Effector memory CD4-positive, alpha-beta T cell (primary cell): ENCODE measurements at regions not wholly inside any gene's neighbourhood (a gene's known extent, or its start where the extent isn't known, plus 50 kb on each side); places are given as distances from the start of the nearest gene placed in this dataset.
"Not testable (repeated sequence)": the region's sequence is repeated elsewhere in the genome, so short reads cannot be mapped to it uniquely, and the experiment has no call there.

ENCODE experiments used
- DNase-seq, 3 donors: peaks; one replicate each; pipeline ENCODE4 v3.0.0-alpha.2; 2020
- H3K27ac ChIP-seq: 2 replicates; pipeline ENCODE4 v1.7.0; 2013; ENCODE audit warnings: mild to moderate bottlenecking, low read length, moderate library complexity; ENCODE audit not compliant: insufficient read depth, poor library complexity, severe bottlenecking
- H3K27me3 ChIP-seq: replicated peaks from 2 replicates; pipeline ENCODE4 v1.7.0; 2013; ENCODE audit warnings: mild to moderate bottlenecking, low read length; ENCODE audit not compliant: insufficient read depth, control insufficient read depth, poor library complexity, severe bottlenecking
- H3K36me3 ChIP-seq: 2 replicates; pipeline ENCODE4 v1.7.0; 2013; ENCODE audit warnings: mild to moderate bottlenecking, low read length, moderate library complexity; ENCODE audit not compliant: control insufficient read depth, insufficient read depth
- H3K4me1 ChIP-seq: 2 replicates; pipeline ENCODE4 v1.7.0; 2013; ENCODE audit warnings: low read length, mild to moderate bottlenecking; ENCODE audit not compliant: control insufficient read depth, insufficient read depth, poor library complexity, severe bottlenecking
- H3K4me3 ChIP-seq: 2 replicates; pipeline ENCODE4 v1.7.0; 2013; ENCODE audit warnings: low read length, low read depth, mild to moderate bottlenecking; ENCODE audit not compliant: insufficient read depth, poor library complexity, severe bottlenecking
- H3K9me3 ChIP-seq: 2 replicates; pipeline ENCODE4 v1.7.0; 2013; ENCODE audit warnings: mild to moderate bottlenecking, low read length, moderate library complexity; ENCODE audit not compliant: control insufficient read depth

GRCh38 chr1:116185161-116185701 lies 74.0 kb downstream of the MAB21L3 start:
- Histone ChIP-seq H3K4me3 (no peak overlapping the region), H3K27ac (no peak overlapping the region)
- DNase-seq: no peak

GRCh38 chr1:116189481-116189880 lies 78.3 kb downstream of the MAB21L3 start:
- Histone ChIP-seq H3K27ac (no peak overlapping the region), H3K9me3 (no peaks in the 10 kb centered on the region), H3K27me3 (no peaks in the 10 kb centered on the region), H3K36me3 (no peaks in the 10 kb centered on the region), H3K4me1 (no peaks in the 10 kb centered on the region), H3K4me3 (no peak overlapping the region)
- no peak for DNase-seq

More at GRCh38 chr1:116185161-116185701, 74.0 kb downstream of the MAB21L3 start:
- Histone ChIP-seq H3K9me3 (no peaks in the 10 kb centered on the region), H3K4me1 (no peaks in the 10 kb centered on the region), H3K36me3 (no peaks in the 10 kb centered on the region), H3K27me3 (no peaks in the 10 kb centered on the region)

- Histone ChIP-seq H3K4me3 (no peak overlapping the region), H3K27ac (no peak overlapping the region), H3K4me1 (no peaks in the 10 kb centered on the region), H3K9me3 (no peaks in the 10 kb centered on the region), H3K36me3 (no peaks in the 10 kb centered on the region), H3K27me3 (no peaks in the 10 kb centered on the region)
- no peak for DNase-seq
Measured at GRCh38 chr1:116191294-116191693, 80.1 kb downstream of the MAB21L3 start.

GRCh38 chr1:116193768-116194167 lies 82.6 kb downstream of the MAB21L3 start:
- Histone ChIP-seq H3K9me3 (no peaks in the 10 kb centered on the region), H3K4me3 (no peak overlapping the region), H3K27me3 (no peaks in the 10 kb centered on the region), H3K27ac (no peak overlapping the region), H3K4me1 (no peaks in the 10 kb centered on the region), H3K36me3 (no peaks in the 10 kb centered on the region)
- DNase-seq: no peak

GRCh38 chr1:116194568-116194967 lies 83.4 kb downstream of the MAB21L3 start:
- Histone ChIP-seq H3K36me3 (no peaks in the 10 kb centered on the region), H3K4me1 (no peaks in the 10 kb centered on the region)
- no peak for DNase-seq

DNA sequence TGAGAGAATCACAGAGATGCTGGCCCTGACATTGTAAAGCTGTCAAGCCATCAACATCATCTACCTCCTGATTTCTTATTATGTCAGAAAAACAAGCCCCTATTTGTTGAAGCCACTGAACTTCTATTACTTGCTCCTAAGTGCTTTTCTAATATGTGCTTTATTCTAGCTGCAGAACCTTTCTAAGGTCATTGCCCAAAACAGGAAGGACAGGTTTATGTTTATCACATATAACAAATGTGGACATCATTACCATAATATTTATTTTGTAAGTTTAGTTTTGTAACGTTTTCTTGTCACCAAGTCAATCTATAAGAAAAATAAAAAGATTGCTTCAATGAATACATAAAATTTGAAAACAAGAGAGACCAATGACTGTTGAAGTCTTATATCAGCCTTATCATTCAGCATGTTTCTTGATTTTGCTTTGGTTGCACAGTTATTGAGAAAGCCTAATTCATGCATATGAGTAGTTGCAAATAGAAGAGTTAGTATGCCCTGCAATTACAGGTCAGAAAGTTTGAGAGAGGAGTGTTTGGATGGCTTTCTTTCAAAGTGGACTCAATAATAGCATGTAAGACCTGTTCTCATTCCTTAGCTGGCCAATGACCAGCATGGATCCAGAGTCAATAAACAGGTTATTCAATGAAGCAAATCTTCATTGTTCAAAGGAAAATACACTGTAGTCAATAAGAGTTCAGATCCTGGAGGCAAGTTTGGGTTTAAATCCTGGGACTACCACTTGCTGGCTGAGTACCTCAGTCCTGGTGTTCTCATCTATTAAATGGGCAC lies 84.1 kb downstream of the MAB21L3 start:
- H3K4me3 ChIP-seq: no peak overlapping the region
- H3K27me3 ChIP-seq: no peaks in the 10 kb centered on the region
- no peaks in the 10 kb centered on the region for H3K4me1 ChIP-seq

More at GRCh38 chr1:116194568-116194967, 83.4 kb downstream of the MAB21L3 start:
- no peak overlapping the region for H3K4me3 ChIP-seq
- H3K9me3 ChIP-seq: no peaks in the 10 kb centered on the region
- no peaks in the 10 kb centered on the region for H3K27me3 ChIP-seq
- no peak overlapping the region for H3K27ac ChIP-seq

DNA sequence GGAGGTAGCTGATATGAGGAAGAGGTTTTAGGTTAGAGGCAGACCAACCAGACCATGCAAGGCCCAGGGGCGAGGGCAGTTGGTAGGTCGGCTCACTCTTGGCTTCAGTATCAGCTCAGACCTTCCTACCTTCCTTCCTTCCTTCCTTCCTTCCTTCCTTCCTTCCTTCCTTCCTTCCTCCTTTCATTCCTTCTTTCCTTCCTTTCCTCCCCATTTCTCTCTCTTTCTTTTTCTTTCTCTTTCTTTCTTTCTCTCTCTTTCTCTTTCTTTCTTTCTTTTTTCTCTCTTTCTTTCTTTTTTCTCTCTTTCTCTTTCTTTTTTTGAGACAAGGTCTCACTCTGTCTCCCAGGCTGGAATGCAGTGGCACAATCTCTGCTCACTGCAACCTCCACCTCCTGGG lies 89.1 kb downstream of the MAB21L3 start:
- not testable (repeated sequence) for H3K27me3 ChIP-seq, DNase-seq, H3K4me1 ChIP-seq

More for the DNA sequence above, 84.1 kb downstream of the MAB21L3 start:
- Histone ChIP-seq H3K36me3 (no peaks in the 10 kb centered on the region), H3K27ac (no peak overlapping the region), H3K9me3 (no peaks in the 10 kb centered on the region)
- DNase-seq: no peak

DNA sequence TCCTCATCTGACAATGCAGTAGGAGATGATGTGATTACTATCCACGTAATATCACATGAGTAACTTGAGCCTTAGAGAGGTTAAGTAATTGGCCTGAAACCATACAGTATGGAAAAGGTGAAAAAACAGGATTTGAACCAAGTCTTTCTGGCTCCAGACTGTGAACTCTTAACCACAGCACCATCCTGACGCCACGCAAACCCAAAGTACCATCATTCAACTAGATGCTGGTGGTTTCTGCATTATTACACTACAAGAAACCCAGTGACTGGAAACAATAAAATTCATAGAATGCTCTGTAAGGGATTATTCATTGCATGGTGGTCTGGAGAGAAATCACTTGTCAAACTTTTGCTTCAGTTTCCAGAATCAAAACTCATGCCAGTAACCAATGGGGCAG lies 90.7 kb downstream of the MAB21L3 start:
- H3K4me1 ChIP-seq: no peaks in the 10 kb centered on the region
- DNase-seq: no peak
- H3K27ac ChIP-seq: no peak overlapping the region
- no peaks in the 10 kb centered on the region for H3K9me3 ChIP-seq
- H3K4me3 ChIP-seq: no peak overlapping the region
- H3K27me3 ChIP-seq: no peaks in the 10 kb centered on the region
- H3K36me3 ChIP-seq: no peaks in the 10 kb centered on the region

More for the DNA sequence above, 89.1 kb downstream of the MAB21L3 start:
- not testable (repeated sequence) for H3K27ac ChIP-seq, H3K9me3 ChIP-seq, H3K36me3 ChIP-seq, H3K4me3 ChIP-seq

DNA sequence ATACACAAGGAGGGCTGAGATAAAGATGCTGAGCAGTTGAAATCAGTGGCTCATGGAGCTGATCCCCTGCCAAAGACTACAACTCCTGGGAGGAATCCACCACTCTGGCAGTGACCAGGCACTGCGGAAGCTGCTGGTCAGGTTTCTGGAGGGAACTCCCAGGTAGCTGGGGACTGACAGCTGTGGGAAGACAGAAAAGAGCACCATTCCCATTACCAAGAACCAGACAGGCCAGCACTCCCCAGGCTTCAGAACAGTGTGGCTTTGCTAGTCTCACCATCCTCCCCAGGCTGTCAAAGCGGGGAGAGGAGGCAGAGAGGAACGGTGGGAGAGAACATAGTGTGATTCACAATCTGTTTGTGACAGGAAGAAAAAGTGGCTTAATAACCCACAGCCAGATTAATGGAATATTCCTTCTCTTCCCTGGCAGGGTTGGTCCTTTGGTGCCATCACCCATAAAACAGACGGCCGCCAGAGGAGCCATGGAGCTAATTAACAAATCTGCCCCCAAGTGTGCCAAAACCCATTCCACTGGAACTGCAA lies 92.1 kb downstream of the MAB21L3 start:
- DNase-seq: no peak
- Histone ChIP-seq H3K27me3 (no peaks in the 10 kb centered on the region), H3K36me3 (no peaks in the 10 kb centered on the region)

DNA sequence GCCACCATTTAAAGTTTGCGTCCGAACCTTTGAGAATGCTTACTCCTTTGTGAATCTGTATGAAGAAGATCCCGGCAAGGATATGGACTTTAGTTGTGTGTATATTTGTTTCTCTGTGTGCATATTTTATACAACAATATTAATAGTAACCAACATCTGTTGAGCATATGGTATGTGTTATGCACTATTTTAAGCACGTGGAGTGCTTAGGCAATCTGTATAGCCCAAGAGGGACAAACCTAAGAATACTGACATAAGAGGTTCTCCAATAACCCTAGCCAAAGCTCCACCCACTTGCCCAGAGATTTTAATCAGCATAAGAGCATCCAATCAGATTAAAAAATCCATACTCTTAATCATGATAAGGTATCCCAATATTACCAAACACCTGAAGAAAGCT lies 92.7 kb downstream of the MAB21L3 start:
- Histone ChIP-seq H3K27ac (no peak overlapping the region), H3K27me3 (no peaks in the 10 kb centered on the region), H3K4me1 (no peaks in the 10 kb centered on the region), H3K9me3 (no peaks in the 10 kb centered on the region), H3K4me3 (no peak overlapping the region), H3K36me3 (no peaks in the 10 kb centered on the region)
- DNase-seq: no peak

More for the DNA sequence above, 92.1 kb downstream of the MAB21L3 start:
- H3K27ac ChIP-seq: no peak overlapping the region
- no peaks in the 10 kb centered on the region for H3K4me1 ChIP-seq
- no peaks in the 10 kb centered on the region for H3K9me3 ChIP-seq
- H3K4me3 ChIP-seq: no peak overlapping the region
